RWPE2 (cell line): ENCODE measurements at regions not wholly inside any gene's neighbourhood (a gene's known extent, or its start where the extent isn't known, plus 50 kb on each side); places are given as distances from the start of the nearest gene placed in this dataset.

Experiments
- ATAC-seq: fragments of 200-7000 bp; cut with Tn5 transposase; 3 replicates; pipeline ENCODE4 v1.9.1; 2021; ENCODE audit warnings: low read depth
- DNase-seq: peaks from one replicate; pipeline ENCODE4 v3.0.0-alpha.2; 2020; ENCODE audit warnings: low spot score
- H3K27ac ChIP-seq: fragments of 450-650 bp; 2 replicates; pipeline ENCODE4 v1.5.1; 2017; ENCODE audit warnings: mild to moderate bottlenecking; ENCODE audit not compliant: poor library complexity, severe bottlenecking
- H3K27me3 ChIP-seq: fragments of 250-450 bp; sonication (Bioruptor Pico); 2 replicates; pipeline ENCODE4 v1.5.1; 2021; ENCODE audit warnings: mild to moderate bottlenecking, moderate library complexity; ENCODE audit not compliant: insufficient read depth, poor library complexity, severe bottlenecking
- H3K36me3 ChIP-seq: fragments of 250-450 bp; sonication (Bioruptor Pico); 2 replicates; pipeline ENCODE4 v1.5.1; 2020; ENCODE audit warnings: low read depth, mild to moderate bottlenecking, moderate library complexity
- H3K4me1 ChIP-seq: fragments of 250-450 bp; sonication (Bioruptor Pico); 2 replicates; pipeline ENCODE4 v1.5.1; 2021; ENCODE audit warnings: mild to moderate bottlenecking, moderate library complexity; ENCODE audit not compliant: insufficient read depth, poor library complexity, severe bottlenecking
- H3K4me3 ChIP-seq: fragments of 250-450 bp; sonication (Bioruptor Pico); 2 replicates; pipeline ENCODE4 v1.5.1; 2021; ENCODE audit warnings: mild to moderate bottlenecking, moderate library complexity; ENCODE audit not compliant: severe bottlenecking
- H3K9me3 ChIP-seq: fragments of 250-450 bp; sonication (Bioruptor Pico); 2 replicates; pipeline ENCODE4 v1.5.1; 2021; ENCODE audit warnings: mild to moderate bottlenecking, moderate library complexity; ENCODE audit not compliant: severe bottlenecking
- TF ChIP-seq, protein P1 (sequence below): fragments of 450-650 bp; IDR thresholded peaks from one replicate; pipeline ENCODE4 v1.5.1; 2017; ENCODE audit warnings: mild to moderate bottlenecking, moderate library complexity; ENCODE audit not compliant: poor library complexity, severe bottlenecking

DNA sequence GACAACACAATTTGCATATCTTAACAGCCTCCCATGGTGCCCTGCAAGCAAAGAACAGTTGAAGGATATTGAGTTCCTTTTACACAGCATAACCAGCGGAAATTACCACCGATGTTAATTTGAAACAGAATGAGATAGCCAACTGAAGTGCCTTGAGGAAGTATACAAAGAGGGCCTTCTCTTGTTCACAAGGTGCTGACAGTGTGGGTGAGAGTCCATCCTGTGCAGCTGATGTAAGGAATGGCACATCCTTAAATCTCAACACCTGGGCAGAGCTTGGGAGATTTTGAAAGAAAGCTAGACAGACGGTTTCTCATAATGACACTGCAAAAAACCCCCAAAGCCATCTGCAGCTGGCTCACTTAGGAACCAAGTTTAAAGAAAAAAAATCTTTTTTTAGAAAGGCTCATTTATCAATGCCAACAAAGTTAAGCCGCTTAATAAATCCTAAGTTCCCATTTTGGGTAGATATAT lies 818.6 kb downstream of the KCNJ2 start:
- no peaks in the 10 kb centered on the region for H3K27me3 ChIP-seq
- ATAC-seq (no peak), DNase-seq (no peak)
- TF ChIP-seq, protein P1, sequence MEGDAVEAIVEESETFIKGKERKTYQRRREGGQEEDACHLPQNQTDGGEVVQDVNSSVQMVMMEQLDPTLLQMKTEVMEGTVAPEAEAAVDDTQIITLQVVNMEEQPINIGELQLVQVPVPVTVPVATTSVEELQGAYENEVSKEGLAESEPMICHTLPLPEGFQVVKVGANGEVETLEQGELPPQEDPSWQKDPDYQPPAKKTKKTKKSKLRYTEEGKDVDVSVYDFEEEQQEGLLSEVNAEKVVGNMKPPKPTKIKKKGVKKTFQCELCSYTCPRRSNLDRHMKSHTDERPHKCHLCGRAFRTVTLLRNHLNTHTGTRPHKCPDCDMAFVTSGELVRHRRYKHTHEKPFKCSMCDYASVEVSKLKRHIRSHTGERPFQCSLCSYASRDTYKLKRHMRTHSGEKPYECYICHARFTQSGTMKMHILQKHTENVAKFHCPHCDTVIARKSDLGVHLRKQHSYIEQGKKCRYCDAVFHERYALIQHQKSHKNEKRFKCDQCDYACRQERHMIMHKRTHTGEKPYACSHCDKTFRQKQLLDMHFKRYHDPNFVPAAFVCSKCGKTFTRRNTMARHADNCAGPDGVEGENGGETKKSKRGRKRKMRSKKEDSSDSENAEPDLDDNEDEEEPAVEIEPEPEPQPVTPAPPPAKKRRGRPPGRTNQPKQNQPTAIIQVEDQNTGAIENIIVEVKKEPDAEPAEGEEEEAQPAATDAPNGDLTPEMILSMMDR, result no peak
- no peak overlapping the region for H3K27ac ChIP-seq
- H3K36me3 ChIP-seq, result no peaks in the 10 kb centered on the region
- H3K4me1 ChIP-seq, result no peaks in the 10 kb centered on the region
- no peaks in the 10 kb centered on the region for H3K9me3 ChIP-seq
- no peak overlapping the region for H3K4me3 ChIP-seq

DNA sequence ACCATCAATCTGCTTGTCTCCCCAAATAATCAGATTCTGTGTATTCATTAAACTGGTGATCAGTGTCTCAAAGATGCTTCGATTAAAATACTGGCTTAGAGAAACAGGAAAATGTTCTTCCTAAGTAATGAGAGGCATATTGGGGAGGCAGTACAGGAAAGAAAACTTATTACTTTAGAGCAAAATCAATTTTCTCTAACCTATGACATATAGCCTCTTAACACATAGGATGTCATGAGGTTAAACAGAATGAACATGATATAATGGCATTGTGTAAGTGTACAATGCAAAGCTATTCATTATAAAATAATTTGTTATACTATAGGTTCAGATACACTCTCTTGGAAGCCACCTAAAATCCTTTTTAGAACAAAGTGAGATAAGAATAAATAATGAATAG lies 819.3 kb downstream of the KCNJ2 start:
- Histone ChIP-seq H3K36me3 (no peaks in the 10 kb centered on the region), H3K4me3 (no peak overlapping the region), H3K9me3 (no peaks in the 10 kb centered on the region), H3K4me1 (no peaks in the 10 kb centered on the region), H3K27ac (no peak overlapping the region), H3K27me3 (no peaks in the 10 kb centered on the region)
- DNase-seq, result no peak
- no peak for ATAC-seq
- TF ChIP-seq, protein P1, result no peak

DNA sequence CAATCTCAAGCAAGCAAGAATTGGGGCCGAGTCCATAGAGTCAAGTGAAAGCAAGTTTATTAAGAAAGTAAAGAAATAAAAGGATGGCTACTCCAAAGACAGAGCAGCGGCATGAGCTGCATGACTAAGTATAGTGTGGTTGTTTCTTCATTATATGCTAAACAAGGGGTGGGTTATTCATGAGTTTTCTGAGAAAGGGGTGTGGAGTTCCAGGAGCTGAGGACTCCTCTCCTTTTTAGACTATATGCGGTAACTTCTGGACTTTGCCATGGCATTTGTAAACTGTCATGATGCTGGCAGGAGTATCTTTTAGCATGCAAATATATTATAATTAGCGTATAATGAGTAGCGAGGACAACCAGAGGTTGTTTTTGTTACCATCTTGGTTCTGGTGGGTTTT lies 819.9 kb downstream of the KCNJ2 start:
- Histone ChIP-seq H3K27ac (no peak overlapping the region), H3K36me3 (no peaks in the 10 kb centered on the region), H3K27me3 (no peaks in the 10 kb centered on the region), H3K4me3 (no peak overlapping the region), H3K4me1 (no peaks in the 10 kb centered on the region), H3K9me3 (no peaks in the 10 kb centered on the region)
- DNase-seq, result no peak
- ATAC-seq, result no peak
- TF ChIP-seq, protein P1, result no peak

DNA sequence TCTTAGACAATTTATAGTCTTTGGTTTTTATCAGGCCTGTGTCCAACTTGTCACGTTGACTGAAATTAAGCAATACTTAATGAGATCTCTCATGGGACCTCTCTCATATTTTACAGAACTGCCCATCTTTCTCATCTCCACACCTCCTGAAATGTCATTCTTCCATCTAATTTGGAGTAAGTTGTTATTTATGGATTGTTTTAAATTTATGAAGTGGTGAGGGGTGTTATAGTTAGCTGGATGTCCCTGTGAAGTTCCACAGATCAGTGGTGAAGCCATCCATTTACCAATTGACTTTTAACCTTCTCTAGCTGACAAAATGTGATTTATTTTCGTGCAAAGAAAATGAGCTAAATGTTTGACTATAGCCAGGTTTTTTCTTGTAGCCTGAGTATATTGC lies 824.9 kb downstream of the KCNJ2 start:
- Histone ChIP-seq H3K27me3 (no peaks in the 10 kb centered on the region), H3K27ac (no peak overlapping the region), H3K4me3 (no peak overlapping the region), H3K4me1 (no peaks in the 10 kb centered on the region), H3K36me3 (no peaks in the 10 kb centered on the region), H3K9me3 (no peaks in the 10 kb centered on the region)
- ATAC-seq (no peak), DNase-seq (no peak)
- TF ChIP-seq, protein P1, result no peak

- TF ChIP-seq, protein P1, result no peak
- ATAC-seq (no peak), DNase-seq (no peak)
- Histone ChIP-seq H3K4me3 (no peak overlapping the region), H3K4me1 (no peaks in the 10 kb centered on the region), H3K36me3 (no peaks in the 10 kb centered on the region), H3K27ac (no peak overlapping the region), H3K27me3 (no peaks in the 10 kb centered on the region), H3K9me3 (no peaks in the 10 kb centered on the region)
Measured at GRCh38 chr17:70995997-70996396, 826.7 kb downstream of the KCNJ2 start.
